HCT116 (cell line): ENCODE measurements at regions not wholly inside any gene's neighbourhood (a gene's known extent, or its start where the extent isn't known, plus 50 kb on each side); places are given as distances from the start of the nearest gene placed in this dataset.

Experiments
- ATF3 ChIP-seq: IDR thresholded peaks from 2 replicates; pipeline ENCODE4 v1.6.1; 2012
- CBX3 ChIP-seq: IDR thresholded peaks from 2 replicates; pipeline ENCODE4 v1.6.1; 2012; ENCODE audit warnings: low read depth
- CEBPB ChIP-seq: IDR thresholded peaks from 2 replicates; pipeline ENCODE4 v1.6.1; 2012; ENCODE audit warnings: low read depth
- CTCF ChIP-seq, 3 experiments: fragments of 200-600 bp in 1 of 3; sonication (generic) in 1 of 3; IDR thresholded peaks in 2 of 3; conservative IDR thresholded peaks in 1 of 3; 2 replicates each; pipeline ENCODE4 v1.5.1; 2012 to 2017; ENCODE audit warnings: low read depth in 2 of 3, low read length in 2 of 3, antibody characterized with exemption in 1 of 3, borderline replicate concordance in 1 of 3, control low read depth in 1 of 3, mild to moderate bottlenecking in 1 of 3, mixed read lengths in 1 of 3, mixed run types in 1 of 3, moderate library complexity in 1 of 3; ENCODE audit not compliant: insufficient read depth in 1 of 3
- EGR1 ChIP-seq: IDR thresholded peaks from 2 replicates; pipeline ENCODE4 v1.6.1; 2012; ENCODE audit warnings: low read depth
- EZH2 ChIP-seq: fragments of 200-600 bp; sonication (generic); IDR thresholded peaks from 2 replicates; pipeline ENCODE4 v1.6.1; 2017; ENCODE audit warnings: antibody characterized with exemption, mixed run types
- POLR2A ChIP-seq: IDR thresholded peaks from 2 replicates; pipeline ENCODE4 v1.7.0; 2011; ENCODE audit warnings: borderline replicate concordance; ENCODE audit not compliant: insufficient read depth, insufficient read length; ENCODE audit errors: extremely low read depth
- POLR2AphosphoS5 ChIP-seq: IDR thresholded peaks from 2 replicates; pipeline ENCODE4 v1.6.1; 2011; ENCODE audit warnings: mild to moderate bottlenecking, low read depth, low read length, moderate library complexity
- SIN3A ChIP-seq: IDR thresholded peaks from 2 replicates; pipeline ENCODE4 v1.6.1; 2012; ENCODE audit warnings: low read depth
- SRF ChIP-seq: IDR thresholded peaks from 2 replicates; pipeline ENCODE4 v1.6.1; 2012; ENCODE audit warnings: low read depth
- ZFX ChIP-seq: fragments of 450-650 bp; IDR thresholded peaks from 2 replicates; pipeline ENCODE4 v1.6.1; 2017
- ZNF274 ChIP-seq: fragments of 200-500 bp; sonication (Bioruptor generic); IDR thresholded peaks from 2 replicates; pipeline ENCODE4 v1.6.1; 2014; ENCODE audit warnings: mild to moderate bottlenecking, low read depth, low read length, inconsistent platforms

- TF ChIP-seq POLR2AphosphoS5 (no peak), CTCF (IDR thresholded peaks at IDR 0.05 in 2 of 3, conservative IDR thresholded peaks at IDR 0.05 in 1 of 3; ENCODE audit: borderline replicate concordance in 1 of 3, insufficient read depth in 1 of 3, low read depth in 2 of 3, low read length in 2 of 3) (no peak), ZNF274 (no peak), POLR2A (no peak), CBX3 (no peak), ZFX (no peak), SRF (no peak), SIN3A (no peak), EZH2 (no peak), ATF3 (no peak), CEBPB (no peak), EGR1 (no peak)
Measured at GRCh38 chr4:184526228-184526627, 51.9 kb upstream of the IRF2 start.
